Thymus (tissue), 11 donors: ENCODE measurements at regions not wholly inside any gene's neighbourhood (a gene's known extent, or its start where the extent isn't known, plus 50 kb on each side); places are given as distances from the start of the nearest gene placed in this dataset.

Source experiments
- DNase-seq, 9 donors: peaks; one replicate each; pipeline ENCODE4 v3.0.0-alpha.2; 2013; ENCODE audit warnings: low spot score in 9 of 9, low read depth in 6 of 9, missing footprints in 1 of 9
- H3K27ac ChIP-seq, 2 donors: one replicate each; pipeline ENCODE4 v1.5.1; 2013; ENCODE audit warnings: control low read depth in 1 of 2, low read depth in 1 of 2, low read length in 1 of 2, mild to moderate bottlenecking in 1 of 2, moderate library complexity in 1 of 2
- H3K27me3 ChIP-seq, 2 donors: one replicate each; pipeline ENCODE4 v1.5.1; 2013; ENCODE audit warnings: low read length in 1 of 2; ENCODE audit not compliant: control insufficient read depth in 2 of 2, insufficient read depth in 1 of 2
- H3K36me3 ChIP-seq, 2 donors: one replicate each; pipeline ENCODE4 v1.5.1; 2013; ENCODE audit warnings: low read length in 1 of 2, mild to moderate bottlenecking in 1 of 2, moderate library complexity in 1 of 2; ENCODE audit not compliant: control insufficient read depth in 2 of 2, insufficient read depth in 2 of 2
- H3K4me1 ChIP-seq, 2 donors: one replicate each; pipeline ENCODE4 v1.5.1; 2013; ENCODE audit warnings: low read length in 2 of 2; ENCODE audit not compliant: control insufficient read depth in 2 of 2, insufficient read depth in 2 of 2
- H3K4me3 ChIP-seq, 2 donors: one replicate each; pipeline ENCODE4 v1.5.1; 2013; ENCODE audit warnings: low read length in 2 of 2, control low read depth in 1 of 2, mild to moderate bottlenecking in 1 of 2
- H3K9me3 ChIP-seq, 2 donors: one replicate each; pipeline ENCODE4 v1.5.1; 2013; ENCODE audit warnings: low read length in 1 of 2, mild to moderate bottlenecking in 1 of 2; ENCODE audit not compliant: control insufficient read depth in 2 of 2, insufficient read depth in 1 of 2
- WGBS: extraction: QIAGEN DNeasy Blood & Tissue Kit; methylation state at CpG from one replicate; pipeline ENCODE4 v1.1.7; 2013; 5-methylcytosine and 5-hydroxymethylcytosine counted together
- donor health status: healthy.

DNA sequence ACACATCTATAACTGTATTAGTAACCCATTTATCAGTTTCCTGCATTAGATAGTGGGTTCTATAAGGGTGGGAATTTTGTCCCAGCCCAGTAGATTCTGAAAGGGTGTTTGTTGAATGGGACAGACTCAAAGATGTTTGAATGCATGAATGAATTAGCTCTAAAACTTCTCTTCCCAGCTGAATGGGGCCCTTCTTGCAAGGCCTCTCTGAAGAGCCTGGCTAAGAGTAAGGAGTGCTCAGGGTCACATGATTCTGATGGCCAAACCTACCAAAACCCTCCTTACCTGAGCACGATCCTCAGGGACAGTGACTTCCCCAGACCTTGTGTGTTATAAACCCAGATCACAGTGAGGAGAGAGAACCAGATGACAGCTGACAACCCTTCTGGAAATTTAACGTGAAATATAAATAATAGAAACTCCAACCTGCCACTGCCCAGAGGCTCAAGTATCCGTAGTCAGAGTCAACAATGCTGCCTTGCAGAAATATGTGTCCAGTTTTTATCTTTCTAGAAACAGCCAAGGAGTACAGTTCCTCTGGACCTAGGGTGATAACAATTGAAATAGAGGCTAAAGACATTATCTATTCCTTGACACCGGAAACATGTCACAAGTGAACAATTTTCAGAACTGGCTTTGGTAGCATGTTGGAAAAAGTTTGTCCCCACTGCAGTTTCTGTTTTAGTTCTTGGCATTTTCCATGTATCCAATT, 268.9 kb upstream of the MAF start:
- H3K27me3 ChIP-seq = no peaks in the 10 kb centered on the region
- H3K27ac ChIP-seq = no peak overlapping the region
- DNase-seq = no peak
- H3K4me3 ChIP-seq = no peak overlapping the region
- 95% methylated on average over 4 of the region's 4 CpGs for WGBS
- no peaks in the 10 kb centered on the region for H3K36me3 ChIP-seq
- no peaks in the 10 kb centered on the region for H3K9me3 ChIP-seq
- H3K4me1 ChIP-seq = peaks cover 6% of the 10 kb centered on the region in 2 donors

- Histone ChIP-seq H3K4me3 (no peak overlapping the region), H3K27ac (no peak overlapping the region), H3K36me3 (no peaks in the 10 kb centered on the region), H3K27me3 (no peaks in the 10 kb centered on the region), H3K9me3 (no peaks in the 10 kb centered on the region), H3K4me1 (peaks cover 10 to 12% of the 10 kb centered on the region in 2 donors)
- 98% methylated on average over 2 of the region's 2 CpGs for WGBS
- DNase-seq = no peak
Measured at GRCh38 chr16:79868841-79869240, 268.3 kb upstream of the MAF start.

DNA sequence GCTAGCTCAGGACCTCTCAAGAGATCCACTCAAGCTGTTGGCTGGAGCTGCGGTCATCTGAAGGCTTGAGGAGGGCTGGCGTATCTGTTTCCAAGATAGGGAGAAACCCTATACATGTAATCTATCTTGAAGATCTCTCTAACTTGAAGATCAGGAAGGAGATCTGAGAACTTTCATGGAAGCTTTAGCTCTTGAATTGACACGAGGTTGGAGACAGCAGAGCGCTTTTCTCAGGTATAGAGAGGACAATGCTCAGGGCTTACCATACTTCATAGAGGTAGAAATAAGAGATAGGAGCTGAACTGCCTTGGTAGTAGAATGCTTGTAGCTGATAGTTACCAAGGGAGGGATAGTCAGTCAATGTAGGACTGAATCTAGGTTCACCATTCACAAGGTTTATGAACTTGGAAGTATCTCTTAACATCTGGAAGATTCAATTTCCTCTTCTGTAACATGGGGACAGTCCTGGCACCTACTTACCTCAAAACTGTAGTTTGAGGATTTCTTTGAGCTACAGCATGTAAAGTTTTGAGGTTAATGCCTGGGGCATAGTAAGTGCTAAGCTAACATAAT, 267.0 kb upstream of the MAF start:
- Histone ChIP-seq H3K9me3 (no peaks in the 10 kb centered on the region), H3K27me3 (no peaks in the 10 kb centered on the region), H3K36me3 (no peaks in the 10 kb centered on the region), H3K4me3 (no peak overlapping the region), H3K27ac (no peak overlapping the region), H3K4me1 (peaks cover 18 to 21% of the 10 kb centered on the region in 2 donors)
- WGBS = 95% methylated on average over 4 of the region's 4 CpGs
- DNase-seq = no peak

- 97% methylated on average over 6 of the region's 6 CpGs for WGBS
- no peak overlapping the region for H3K4me3 ChIP-seq
- no peak for DNase-seq
- no peak overlapping the region for H3K27ac ChIP-seq
- H3K36me3 ChIP-seq = no peaks in the 10 kb centered on the region
- H3K9me3 ChIP-seq = no peaks in the 10 kb centered on the region
- no peaks in the 10 kb centered on the region for H3K27me3 ChIP-seq
- H3K4me1 ChIP-seq = peaks cover 18 to 21% of the 10 kb centered on the region in 2 donors
Measured at GRCh38 chr16:79865918-79866317, 265.4 kb upstream of the MAF start.

DNA sequence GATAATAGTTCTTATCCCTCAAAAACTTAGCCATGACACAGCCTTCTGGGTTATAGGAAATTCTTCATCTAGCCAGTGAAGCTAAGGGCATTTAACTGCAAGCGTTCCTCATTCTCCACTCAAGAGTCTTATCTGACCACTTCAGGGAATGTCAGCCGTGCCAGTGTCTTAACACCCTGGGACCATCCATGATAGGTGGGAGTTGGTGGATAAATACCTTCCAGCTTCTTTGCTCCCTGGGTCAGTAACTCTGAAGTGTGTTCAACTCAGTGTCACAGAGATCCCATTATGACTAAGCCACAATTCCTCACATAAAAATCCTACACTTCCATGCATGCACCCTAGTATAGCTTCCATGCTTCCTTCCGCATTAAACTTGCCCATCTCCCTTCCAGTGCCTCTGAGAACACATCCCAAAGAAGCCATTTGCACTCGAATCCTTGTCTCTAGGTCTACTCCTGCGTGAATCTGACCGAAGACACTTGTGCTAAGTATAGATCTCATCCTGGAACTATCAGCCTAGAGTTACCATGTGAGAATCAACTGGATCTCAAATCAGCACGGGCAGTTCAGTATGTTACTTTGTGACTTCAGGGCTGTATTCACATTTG, 264.3 kb upstream of the MAF start:
- Histone ChIP-seq H3K4me1 (peaks cover 18 to 24% of the 10 kb centered on the region in 2 donors), H3K27me3 (no peaks in the 10 kb centered on the region), H3K36me3 (no peaks in the 10 kb centered on the region), H3K4me3 (no peak overlapping the region), H3K9me3 (no peaks in the 10 kb centered on the region), H3K27ac (peak overlapping the region in 1 of 2 donors; percentile 81)
- WGBS = 97% methylated on average over 7 of the region's 7 CpGs
- DNase-seq = no peak

DNA sequence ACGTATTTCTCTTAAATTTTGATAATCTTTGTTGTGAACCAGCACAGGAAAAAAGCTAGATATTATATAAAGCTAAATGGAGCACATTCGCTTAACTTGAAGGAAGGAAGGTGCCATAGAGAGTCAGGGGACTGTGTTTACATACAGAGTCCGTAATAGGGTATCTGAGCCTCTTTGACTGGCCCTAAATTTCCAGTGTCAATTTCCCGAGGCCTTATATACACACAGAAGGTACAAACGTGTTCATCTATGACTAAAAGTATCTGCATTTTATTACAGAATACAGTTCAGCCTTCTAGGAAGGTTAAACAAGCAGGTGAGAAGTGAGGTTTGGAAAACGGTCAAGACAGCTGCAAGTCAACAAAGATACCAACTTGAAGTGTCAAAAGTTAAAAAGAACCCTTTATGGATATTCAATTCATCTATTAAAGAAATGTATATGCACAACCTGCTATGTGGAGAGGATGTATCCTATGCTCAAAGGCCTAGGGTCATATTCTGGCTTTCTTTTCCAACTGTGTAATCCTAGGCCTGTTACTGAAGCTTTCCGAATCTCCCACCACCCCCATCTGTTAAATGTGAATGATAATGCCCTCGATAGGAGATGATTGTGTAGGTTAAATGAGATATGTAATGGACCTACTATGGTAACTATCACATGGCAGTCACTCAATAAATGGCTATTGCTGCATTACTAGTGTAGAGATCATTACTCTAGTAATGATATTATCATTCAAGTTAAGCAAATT, 263.7 kb upstream of the MAF start:
- Histone ChIP-seq H3K27ac (peak overlapping the region in 1 of 2 donors; percentile 81), H3K9me3 (no peaks in the 10 kb centered on the region), H3K4me1 (peaks cover 18 to 25% of the 10 kb centered on the region in 2 donors), H3K27me3 (no peaks in the 10 kb centered on the region), H3K4me3 (no peak overlapping the region), H3K36me3 (no peaks in the 10 kb centered on the region)
- DNase-seq = peak in 1 of 9 donors; percentile 60
- WGBS = 27% methylated on average over 8 of the region's 8 CpGs

- peak in 1 of 9 donors; percentile 28 for DNase-seq
- Histone ChIP-seq H3K4me1 (peaks cover 18 to 25% of the 10 kb centered on the region in 2 donors), H3K27ac (peak overlapping the region in 1 of 2 donors; percentile 81), H3K27me3 (no peaks in the 10 kb centered on the region), H3K4me3 (no peak overlapping the region), H3K36me3 (no peaks in the 10 kb centered on the region), H3K9me3 (no peaks in the 10 kb centered on the region)
- 69% methylated on average over 7 of the region's 7 CpGs for WGBS
Measured at GRCh38 chr16:79863128-79864031, 262.8 kb upstream of the MAF start.

- Histone ChIP-seq H3K27me3 (no peaks in the 10 kb centered on the region), H3K27ac (no peak overlapping the region), H3K36me3 (no peaks in the 10 kb centered on the region), H3K9me3 (no peaks in the 10 kb centered on the region), H3K4me3 (no peak overlapping the region), H3K4me1 (peaks cover 18 to 25% of the 10 kb centered on the region in 2 donors)
- 97% methylated on average over 7 of the region's 7 CpGs for WGBS
- DNase-seq = no peak
Measured at GRCh38 chr16:79862601-79863000, 262.1 kb upstream of the MAF start.
